Esophagus muscularis mucosa (tissue), 3 donors: ENCODE measurements at regions not wholly inside any gene's neighbourhood (a gene's known extent, or its start where the extent isn't known, plus 50 kb on each side); places are given as distances from the start of the nearest gene placed in this dataset.

Experiments used
- POLR2A ChIP-seq: fragments of 450-650 bp; IDR thresholded peaks from one replicate; pipeline ENCODE4 v1.6.1; 2017; ENCODE audit warnings: antibody characterized with exemption, moderate library complexity, mild to moderate bottlenecking, low read depth
- TF ChIP-seq, protein P1 (sequence below), 3 experiments: fragments of 200-600 bp in 2 of 3; fragments of 450-650 bp in 1 of 3; sonication (generic) in 2 of 3; IDR thresholded peaks; one replicate each; pipeline ENCODE4 v1.5.1; 2017 to 2019; ENCODE audit warnings: antibody characterized with exemption in 3 of 3, mild to moderate bottlenecking in 2 of 3, moderate library complexity in 1 of 3

DNA sequence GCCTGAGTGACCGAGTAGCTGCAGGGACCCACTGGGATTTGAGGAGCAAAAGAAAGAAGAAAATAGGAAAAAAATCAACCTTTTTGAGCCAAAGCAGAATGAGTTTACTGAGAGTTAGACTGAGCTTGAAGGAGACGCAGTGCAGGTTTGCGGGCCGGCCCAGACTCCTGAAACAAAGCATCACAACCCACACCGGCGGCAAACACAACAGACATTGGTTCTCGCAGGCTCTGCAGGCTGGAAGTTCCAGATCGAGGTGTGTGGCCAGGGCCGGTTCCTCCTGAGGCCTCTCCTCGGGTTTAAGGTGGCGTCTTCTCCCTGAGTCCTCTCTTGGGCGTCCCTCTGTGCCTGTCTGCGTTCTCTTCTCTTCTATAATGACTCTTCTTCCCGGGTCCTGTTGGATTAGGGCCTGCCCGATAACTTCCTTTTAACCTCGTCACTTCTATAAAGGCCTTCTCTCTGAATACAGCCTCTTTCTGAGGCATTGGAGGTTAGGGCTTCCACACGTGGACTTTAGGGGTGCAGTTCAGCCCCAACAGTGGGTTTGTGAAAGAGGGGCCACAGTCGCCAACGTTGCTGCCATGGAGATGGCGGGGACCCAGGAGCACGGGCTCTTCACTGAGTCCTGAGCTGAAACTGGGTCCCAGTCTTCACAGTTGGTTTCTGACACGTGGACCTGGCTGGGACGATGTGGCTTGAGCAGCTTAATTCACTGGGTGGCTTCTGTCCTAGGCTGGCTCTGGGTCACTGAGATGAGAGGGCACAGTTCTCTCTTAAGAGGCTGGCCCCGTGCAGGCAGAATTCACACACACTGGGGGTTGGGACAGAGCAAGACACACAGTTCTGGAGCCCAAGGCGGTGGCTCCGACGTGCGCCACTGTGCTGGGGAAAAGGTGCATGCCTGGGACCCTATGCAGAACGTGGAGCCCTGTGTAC, 1047.7 kb downstream of the BRD1 start:
- no peak for TF ChIP-seq POLR2A
- TF ChIP-seq, protein P1, sequence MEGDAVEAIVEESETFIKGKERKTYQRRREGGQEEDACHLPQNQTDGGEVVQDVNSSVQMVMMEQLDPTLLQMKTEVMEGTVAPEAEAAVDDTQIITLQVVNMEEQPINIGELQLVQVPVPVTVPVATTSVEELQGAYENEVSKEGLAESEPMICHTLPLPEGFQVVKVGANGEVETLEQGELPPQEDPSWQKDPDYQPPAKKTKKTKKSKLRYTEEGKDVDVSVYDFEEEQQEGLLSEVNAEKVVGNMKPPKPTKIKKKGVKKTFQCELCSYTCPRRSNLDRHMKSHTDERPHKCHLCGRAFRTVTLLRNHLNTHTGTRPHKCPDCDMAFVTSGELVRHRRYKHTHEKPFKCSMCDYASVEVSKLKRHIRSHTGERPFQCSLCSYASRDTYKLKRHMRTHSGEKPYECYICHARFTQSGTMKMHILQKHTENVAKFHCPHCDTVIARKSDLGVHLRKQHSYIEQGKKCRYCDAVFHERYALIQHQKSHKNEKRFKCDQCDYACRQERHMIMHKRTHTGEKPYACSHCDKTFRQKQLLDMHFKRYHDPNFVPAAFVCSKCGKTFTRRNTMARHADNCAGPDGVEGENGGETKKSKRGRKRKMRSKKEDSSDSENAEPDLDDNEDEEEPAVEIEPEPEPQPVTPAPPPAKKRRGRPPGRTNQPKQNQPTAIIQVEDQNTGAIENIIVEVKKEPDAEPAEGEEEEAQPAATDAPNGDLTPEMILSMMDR (IDR thresholded peaks at IDR 0.05): no peak
